ENCODE measurements at regions not wholly inside any gene's neighbourhood (a gene's known extent, or its start where the extent isn't known, plus 50 kb on each side); places are given as distances from the start of the nearest gene placed in this dataset.

DNA sequence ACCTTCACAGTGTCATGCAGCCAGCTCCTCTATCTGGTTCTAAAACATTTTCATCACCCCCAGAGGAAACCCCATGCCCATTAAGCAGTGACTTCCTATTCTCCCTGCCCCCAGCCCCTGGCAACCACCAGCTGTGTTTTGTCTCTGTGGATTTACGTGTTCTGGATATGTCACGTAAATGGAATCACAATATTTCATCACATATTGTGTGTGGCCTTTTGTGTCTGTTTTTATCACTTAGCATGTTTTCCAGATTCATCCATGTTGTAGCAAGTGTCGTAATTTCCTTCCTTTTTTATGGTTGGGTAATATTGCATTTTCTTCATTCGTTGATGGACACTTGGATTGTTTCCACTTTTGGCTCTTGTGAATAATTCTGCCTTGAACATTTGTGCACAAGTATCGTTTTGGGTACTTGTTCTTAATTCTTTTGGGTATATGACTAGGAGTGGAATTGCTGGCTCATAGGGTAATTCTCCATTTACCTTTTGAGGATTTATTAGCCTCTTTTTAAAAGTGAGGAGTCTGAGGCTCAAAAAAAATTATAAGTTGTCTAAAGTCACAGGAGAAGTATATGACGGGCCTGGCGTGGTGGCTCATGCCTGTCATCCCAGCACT lies 127.0 kb downstream of the MRPS6 start:
- no peak for TF ChIP-seq ZFX (IDR thresholded peaks at IDR 0.05; ENCODE audit: borderline replicate concordance)
- TF ChIP-seq, protein P1, sequence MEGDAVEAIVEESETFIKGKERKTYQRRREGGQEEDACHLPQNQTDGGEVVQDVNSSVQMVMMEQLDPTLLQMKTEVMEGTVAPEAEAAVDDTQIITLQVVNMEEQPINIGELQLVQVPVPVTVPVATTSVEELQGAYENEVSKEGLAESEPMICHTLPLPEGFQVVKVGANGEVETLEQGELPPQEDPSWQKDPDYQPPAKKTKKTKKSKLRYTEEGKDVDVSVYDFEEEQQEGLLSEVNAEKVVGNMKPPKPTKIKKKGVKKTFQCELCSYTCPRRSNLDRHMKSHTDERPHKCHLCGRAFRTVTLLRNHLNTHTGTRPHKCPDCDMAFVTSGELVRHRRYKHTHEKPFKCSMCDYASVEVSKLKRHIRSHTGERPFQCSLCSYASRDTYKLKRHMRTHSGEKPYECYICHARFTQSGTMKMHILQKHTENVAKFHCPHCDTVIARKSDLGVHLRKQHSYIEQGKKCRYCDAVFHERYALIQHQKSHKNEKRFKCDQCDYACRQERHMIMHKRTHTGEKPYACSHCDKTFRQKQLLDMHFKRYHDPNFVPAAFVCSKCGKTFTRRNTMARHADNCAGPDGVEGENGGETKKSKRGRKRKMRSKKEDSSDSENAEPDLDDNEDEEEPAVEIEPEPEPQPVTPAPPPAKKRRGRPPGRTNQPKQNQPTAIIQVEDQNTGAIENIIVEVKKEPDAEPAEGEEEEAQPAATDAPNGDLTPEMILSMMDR (IDR thresholded peaks at IDR 0.05): no peak
- no peak overlapping the region for H3K27ac ChIP-seq

DNA sequence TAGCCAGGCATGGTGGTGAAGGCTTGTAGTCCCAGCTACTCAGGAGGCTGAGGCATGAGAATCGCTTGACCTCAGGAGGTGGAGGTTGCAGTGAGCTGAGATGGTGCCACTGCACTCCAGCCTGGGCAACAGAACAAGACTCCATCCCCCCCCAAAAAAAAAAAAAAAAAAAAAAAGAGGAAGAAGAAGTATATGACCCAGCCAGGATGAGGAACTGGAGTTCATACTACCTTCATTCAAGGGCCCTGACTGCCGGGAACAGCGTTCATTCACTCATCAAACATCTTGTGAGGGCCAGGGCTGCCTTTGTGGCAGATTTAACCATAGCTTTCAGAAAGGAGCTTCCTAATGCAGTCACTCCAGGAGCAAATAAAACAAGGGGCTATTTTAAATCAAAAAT lies 127.6 kb downstream of the MRPS6 start:
- TF ChIP-seq, protein P1 (IDR thresholded peaks at IDR 0.05): no peak
- no peak for TF ChIP-seq ZFX (IDR thresholded peaks at IDR 0.05; ENCODE audit: borderline replicate concordance)
- H3K27ac ChIP-seq: no peak overlapping the region

- H3K27ac ChIP-seq: no peak overlapping the region
- TF ChIP-seq ZFX (IDR thresholded peaks at IDR 0.05; ENCODE audit: borderline replicate concordance): no peak
- TF ChIP-seq, protein P1 (IDR thresholded peaks at IDR 0.05): no peak
Measured at GRCh38 chr21:34201481-34201858, 128.1 kb downstream of the MRPS6 start.

DNA sequence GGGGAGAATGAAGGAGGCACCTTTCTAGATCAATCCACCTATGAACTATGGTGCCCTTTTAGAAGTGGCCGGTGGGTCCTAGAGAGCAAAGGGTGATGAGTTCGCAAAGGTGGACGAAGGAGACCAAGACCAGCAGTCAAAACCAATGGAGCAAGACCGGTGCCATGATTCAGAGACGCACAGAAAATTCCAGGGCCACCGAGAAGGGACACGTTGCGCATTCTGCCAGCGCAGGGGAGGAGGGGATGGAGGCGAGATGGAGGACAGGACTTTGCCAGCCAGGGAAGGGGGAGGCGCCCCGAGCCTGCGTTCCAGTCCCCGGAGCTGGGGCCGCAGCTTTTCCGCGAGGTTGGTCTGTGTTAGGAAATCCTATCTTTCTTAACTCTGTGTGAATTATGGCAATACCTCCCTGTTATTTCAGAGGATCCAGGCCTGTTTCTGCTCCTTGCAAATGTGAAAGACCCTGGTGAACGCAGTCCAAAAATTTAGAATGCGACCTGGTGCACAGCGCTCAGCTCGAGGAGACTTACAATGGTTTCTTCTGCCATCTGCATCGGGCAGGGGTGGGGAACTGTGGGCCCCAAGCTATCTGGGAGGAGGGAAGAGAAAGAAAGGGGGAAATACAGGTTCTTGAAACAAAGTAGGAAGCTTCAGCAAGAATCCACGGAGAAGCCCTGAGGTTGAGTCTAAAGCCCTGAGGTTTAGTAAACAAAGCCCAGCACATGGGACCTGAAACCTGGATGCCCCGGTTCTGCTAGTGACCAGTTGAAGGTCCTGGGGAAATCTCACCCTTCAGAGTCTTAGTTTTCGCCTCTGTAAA lies 129.4 kb downstream of the MRPS6 start:
- TF ChIP-seq ZFX (IDR thresholded peaks at IDR 0.05; ENCODE audit: borderline replicate concordance): no peak
- TF ChIP-seq, protein P1 (IDR thresholded peaks at IDR 0.05): no peak
- no peak overlapping the region for H3K27ac ChIP-seq

DNA sequence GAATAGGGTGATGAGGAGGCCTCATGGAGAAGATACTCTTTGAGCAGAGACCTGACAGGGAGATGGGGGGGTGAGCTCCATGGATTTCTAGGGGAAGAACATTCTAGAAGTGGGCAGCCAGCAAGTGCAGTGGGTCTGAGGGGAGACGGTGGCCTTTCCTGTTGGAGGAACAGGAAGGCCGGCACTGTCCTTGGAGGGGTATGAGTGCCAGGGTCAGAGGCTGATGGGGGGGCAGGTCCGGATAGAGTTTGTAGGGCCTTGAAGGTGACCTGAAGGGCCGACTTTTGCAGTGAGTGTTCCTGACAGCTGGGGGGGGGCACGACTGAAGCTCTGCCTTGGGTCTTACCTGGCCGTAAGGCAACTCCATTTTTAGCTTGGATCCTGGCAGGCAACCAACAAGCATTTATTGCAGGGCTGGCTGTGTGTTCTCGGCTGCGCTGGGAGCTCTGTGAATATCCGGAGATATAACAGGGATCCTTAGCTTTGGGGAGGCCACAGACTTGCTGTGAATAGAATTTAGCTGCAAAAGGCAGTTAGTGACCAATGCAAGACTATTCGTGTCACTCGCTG lies 130.6 kb downstream of the MRPS6 start:
- TF ChIP-seq ZFX (IDR thresholded peaks at IDR 0.05; ENCODE audit: borderline replicate concordance): no peak
- TF ChIP-seq, protein P1 (IDR thresholded peaks at IDR 0.05): no peak
- H3K27ac ChIP-seq: no peak overlapping the region

DNA sequence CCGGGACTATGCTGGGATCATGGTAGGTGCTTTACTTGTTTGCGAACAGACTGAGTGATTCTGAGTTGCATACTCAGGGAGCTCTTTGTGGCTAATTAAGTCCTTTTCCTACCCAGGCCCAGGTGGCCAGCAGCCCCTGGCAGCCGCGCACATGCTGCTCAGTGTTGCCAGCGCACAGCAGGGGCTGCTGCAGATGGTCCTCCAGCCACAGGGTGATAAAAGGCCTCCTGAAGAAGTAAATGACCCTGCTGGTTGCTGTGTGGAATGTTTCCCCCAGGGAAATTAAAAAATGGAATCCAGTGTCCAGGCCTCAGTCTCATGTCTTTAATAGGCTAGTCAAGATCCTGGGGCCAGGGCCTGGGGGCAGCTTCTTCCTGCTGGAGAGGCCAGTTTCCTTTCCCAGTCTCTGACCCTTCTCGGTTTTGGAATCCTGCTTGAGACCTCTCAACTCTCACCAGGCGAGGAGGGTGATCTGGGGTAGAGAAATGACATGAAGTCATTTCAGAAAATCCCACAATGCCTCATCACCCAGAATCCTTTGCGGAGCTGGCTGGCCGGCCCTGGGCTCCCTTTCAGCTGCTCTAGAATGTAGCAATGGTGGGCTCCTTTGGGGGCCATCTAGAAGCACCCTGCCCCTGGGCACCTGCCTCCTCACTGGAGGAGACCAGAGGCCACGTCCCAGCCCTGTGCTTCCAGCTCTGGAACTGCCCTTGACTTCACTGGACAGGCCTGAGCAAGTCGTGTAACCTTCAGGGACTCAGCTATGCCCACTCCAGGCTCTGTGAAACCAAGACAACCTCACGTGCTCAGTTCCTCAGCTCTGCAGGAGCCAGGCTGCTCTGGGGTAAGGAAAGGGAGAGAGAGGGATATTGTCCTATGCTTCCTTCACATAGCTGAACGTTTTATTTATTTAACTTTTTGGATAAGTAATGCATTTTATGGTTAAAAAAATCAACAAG lies 131.4 kb downstream of the MRPS6 start:
- H3K27ac ChIP-seq: no peak overlapping the region

More for the DNA sequence above, 131.4 kb downstream of the MRPS6 start:
- TF ChIP-seq ZFX (IDR thresholded peaks at IDR 0.05; ENCODE audit: borderline replicate concordance): no peak
- TF ChIP-seq, protein P1 (IDR thresholded peaks at IDR 0.05): no peak
